Inflammatory macrophage treated with lipopolysaccharide for 4 hours (primary cell): ENCODE measurements at regions not wholly inside any gene's neighbourhood (a gene's known extent, or its start where the extent isn't known, plus 50 kb on each side); places are given as distances from the start of the nearest gene placed in this dataset.

Source experiments
- DNase-seq: peaks from one replicate; pipeline ENCODE4 v3.0.0-alpha.2; 2020

GRCh38 chr11:114811971-114812370 lies 133.6 kb downstream of the NXPE2 start:
- no peak for DNase-seq

GRCh38 chr11:114812733-114813132 lies 134.4 kb downstream of the NXPE2 start:
- DNase-seq, result no peak

GRCh38 chr11:114813189-114813718 lies 134.9 kb downstream of the NXPE2 start:
- no peak for DNase-seq

- no peak for DNase-seq
Measured at GRCh38 chr11:114815176-114815575, 136.8 kb downstream of the NXPE2 start.

- no peak for DNase-seq
Measured at GRCh38 chr11:114815761-114816160, 137.4 kb downstream of the NXPE2 start.

GRCh38 chr11:114816791-114817190 lies 138.5 kb downstream of the NXPE2 start:
- DNase-seq, result no peak

- no peak for DNase-seq
Measured at GRCh38 chr11:114818382-114818781, 140.1 kb downstream of the NXPE2 start.

- no peak for DNase-seq
Measured at GRCh38 chr11:114819028-114819427, 140.7 kb downstream of the NXPE2 start.

- DNase-seq, result no peak
Measured at GRCh38 chr11:114820621-114821020, 142.3 kb downstream of the NXPE2 start.

GRCh38 chr11:114821621-114822412 lies 143.5 kb downstream of the NXPE2 start:
- DNase-seq, result no peak

- no peak for DNase-seq
Measured at GRCh38 chr11:114826910-114827442, 148.6 kb downstream of the NXPE2 start.

GRCh38 chr11:114827736-114828135 lies 149.4 kb downstream of the NXPE2 start:
- no peak for DNase-seq

GRCh38 chr11:114832532-114833125 lies 154.3 kb downstream of the NXPE2 start:
- DNase-seq, result no peak

- no peak for DNase-seq
Measured at GRCh38 chr11:114836161-114836560, 157.8 kb downstream of the NXPE2 start.

GRCh38 chr11:114844896-114845295 lies 166.6 kb downstream of the NXPE2 start:
- DNase-seq, result no peak

GRCh38 chr11:114845766-114846415 lies 167.6 kb downstream of the NXPE2 start:
- DNase-seq, result no peak

- DNase-seq, result no peak
Measured at GRCh38 chr11:114846416-114846791, 168.1 kb downstream of the NXPE2 start.

GRCh38 chr11:114847306-114847975 lies 169.1 kb downstream of the NXPE2 start:
- DNase-seq, result no peak

- no peak for DNase-seq
Measured at GRCh38 chr11:114848027-114848426, 169.7 kb downstream of the NXPE2 start.

- no peak for DNase-seq
Measured at GRCh38 chr11:114857281-114857680, 179.0 kb downstream of the NXPE2 start.

- DNase-seq, result no peak
Measured at GRCh38 chr11:114864896-114865295, 186.6 kb downstream of the NXPE2 start.

- DNase-seq, result no peak
Measured at GRCh38 chr11:114876234-114876633, 197.9 kb downstream of the NXPE2 start.

GRCh38 chr11:114877976-114878375 lies 199.6 kb downstream of the NXPE2 start:
- DNase-seq, result no peak
